Central memory CD8-positive, alpha-beta T cell (primary cell): ENCODE measurements at regions not wholly inside any gene's neighbourhood (a gene's known extent, or its start where the extent isn't known, plus 50 kb on each side); places are given as distances from the start of the nearest gene placed in this dataset.

Source experiments
- ATAC-seq: fragments of 150-1000 bp; cut with Tn5 transposase; replicated peaks from 2 replicates; pipeline ENCODE4 v1.10.0; 2022; ENCODE audit warnings: mild to moderate bottlenecking, moderate FRiP score, moderate number of reproducible peaks; ENCODE audit not compliant: poor library complexity, severe bottlenecking; ENCODE audit errors: extremely low read depth
- DNase-seq, 2 donors: peaks; one replicate each; pipeline ENCODE4 v3.0.0; 2021; ENCODE audit warnings: low spot score in 2 of 2
- H3K27ac Mint-ChIP-seq: one replicate; pipeline ENCODE4 v1.8.0; 2022; ENCODE audit warnings: low read depth, mild to moderate bottlenecking, moderate library complexity, mixed read lengths
- H3K27me3 Mint-ChIP-seq: one replicate; pipeline ENCODE4 v1.8.0; 2022; ENCODE audit warnings: mixed read lengths
- H3K36me3 Mint-ChIP-seq: one replicate; pipeline ENCODE4 v1.8.0; 2022; ENCODE audit warnings: mild to moderate bottlenecking, moderate library complexity, mixed read lengths; ENCODE audit not compliant: insufficient read depth
- H3K4me1 Mint-ChIP-seq: one replicate; pipeline ENCODE4 v1.8.0; 2022; ENCODE audit warnings: mixed read lengths
- H3K4me3 Mint-ChIP-seq: one replicate; pipeline ENCODE4 v1.8.0; 2022; ENCODE audit warnings: mild to moderate bottlenecking, moderate library complexity, mixed read lengths
- H3K9me3 Mint-ChIP-seq: one replicate; pipeline ENCODE4 v1.8.0; 2022; ENCODE audit warnings: mixed read lengths

DNA sequence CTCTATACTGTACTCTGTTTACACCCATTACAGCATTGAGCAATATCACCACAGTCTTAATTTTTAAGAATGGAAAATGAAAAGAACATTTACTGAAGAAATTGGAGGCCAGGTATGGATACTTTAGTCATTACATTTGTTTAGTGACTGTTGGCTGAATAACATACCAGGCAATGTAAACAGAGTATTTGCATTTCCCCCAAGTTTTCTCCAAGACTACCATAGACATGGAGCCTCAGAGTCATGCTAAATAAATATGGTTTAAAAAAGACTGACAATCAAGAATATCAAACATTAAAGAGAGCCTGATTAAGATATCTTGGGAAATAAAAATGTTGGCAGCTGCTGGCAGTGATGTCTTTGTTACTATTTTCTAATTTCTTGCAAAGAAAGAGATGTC is 136.9 kb upstream of the ADAMTS5 start:
- ATAC-seq (no peak), DNase-seq (no peak)
- Mint-ChIP-seq H3K36me3 (no peaks in the 10 kb centered on the region), H3K4me1 (no peaks in the 10 kb centered on the region), H3K27ac (no peak overlapping the region), H3K9me3 (peaks cover 14% of the 10 kb centered on the region), H3K4me3 (no peak overlapping the region), H3K27me3 (no peaks in the 10 kb centered on the region)

DNA sequence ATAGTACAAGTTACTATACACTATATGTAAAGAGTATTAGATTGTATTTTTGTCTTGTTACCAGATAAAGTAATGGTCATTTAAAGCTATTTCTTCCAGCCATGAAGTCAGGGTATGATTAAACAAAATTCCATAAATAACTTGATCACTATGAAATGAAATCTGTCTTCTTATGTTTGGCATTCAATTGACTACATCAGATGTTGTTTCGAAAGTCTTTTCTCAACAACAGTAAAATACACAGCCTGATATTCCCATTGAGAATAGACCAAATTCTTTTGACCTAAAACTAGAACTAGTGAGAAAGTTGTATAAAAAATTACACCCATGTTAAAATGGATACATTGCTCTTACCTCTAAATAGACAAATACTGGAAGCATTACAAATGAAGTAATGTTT is 134.6 kb upstream of the ADAMTS5 start:
- Mint-ChIP-seq H3K27ac (no peak overlapping the region), H3K4me3 (no peak overlapping the region), H3K27me3 (no peaks in the 10 kb centered on the region), H3K4me1 (no peaks in the 10 kb centered on the region), H3K36me3 (no peaks in the 10 kb centered on the region), H3K9me3 (peaks cover 18% of the 10 kb centered on the region)
- DNase-seq (no peak), ATAC-seq (no peak)

DNA sequence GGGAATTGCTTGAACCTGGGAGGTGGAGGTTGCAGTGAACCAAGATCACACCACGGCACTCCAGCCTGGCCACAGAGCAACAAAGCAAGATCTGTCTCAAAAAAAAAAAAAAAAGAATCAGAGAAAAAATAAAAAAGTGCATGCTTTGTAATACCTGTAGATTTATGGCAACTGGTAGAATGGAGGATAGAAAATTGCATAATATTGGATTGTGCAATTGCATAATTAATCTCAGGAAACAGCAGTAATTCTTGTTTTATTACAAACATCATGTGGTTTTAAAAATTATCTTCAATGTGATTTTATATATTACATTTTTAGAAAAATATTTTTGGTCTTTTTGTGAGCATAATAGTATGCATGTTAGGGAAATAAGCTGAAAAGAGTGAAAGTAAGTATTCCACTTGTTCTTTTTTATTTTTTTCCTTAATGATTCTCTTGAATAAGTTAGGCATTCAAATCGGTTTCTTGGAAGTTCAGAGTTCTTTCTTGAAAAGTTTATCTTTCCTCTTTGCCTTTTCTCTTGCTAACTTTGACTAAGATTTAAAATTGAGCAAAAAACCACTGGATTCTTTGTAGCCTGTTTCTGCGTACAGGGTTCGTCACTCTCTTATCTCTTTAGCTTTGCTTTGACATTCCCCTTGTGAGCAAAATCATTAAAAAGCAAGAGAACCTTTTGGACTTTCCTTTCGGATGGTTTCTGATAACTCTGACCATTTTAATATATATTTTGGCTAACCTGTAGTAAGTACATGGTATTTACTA is 127.5 kb upstream of the ADAMTS5 start:
- ATAC-seq, result no peak
- no peaks in the 10 kb centered on the region for H3K4me1 Mint-ChIP-seq
- DNase-seq, result no peak

DNA sequence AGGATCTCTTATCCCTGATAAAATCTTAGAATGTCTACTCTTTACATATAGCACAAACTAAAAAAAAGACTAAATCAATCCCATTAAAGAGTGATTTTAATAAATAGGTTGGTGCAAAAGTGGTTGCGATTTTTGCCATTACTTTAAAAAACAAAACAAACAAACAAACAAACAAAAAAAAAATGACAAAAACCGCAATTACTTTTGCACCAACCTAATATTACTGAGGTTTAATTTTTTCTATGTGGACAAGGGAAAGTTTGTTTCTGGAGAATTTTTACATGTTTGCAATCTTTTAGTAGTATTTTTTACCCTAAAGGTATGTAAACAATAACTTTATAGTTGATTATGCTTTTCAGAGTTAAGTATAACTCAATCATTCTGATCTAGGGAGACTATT is 119.7 kb upstream of the ADAMTS5 start:
- Mint-ChIP-seq H3K36me3 (no peaks in the 10 kb centered on the region), H3K27me3 (no peaks in the 10 kb centered on the region), H3K27ac (no peak overlapping the region), H3K4me3 (no peak overlapping the region), H3K4me1 (no peaks in the 10 kb centered on the region), H3K9me3 (peaks cover 5% of the 10 kb centered on the region)
- DNase-seq, result no peak
- ATAC-seq, result no peak

More for the DNA sequence above, 127.5 kb upstream of the ADAMTS5 start:
- no peaks in the 10 kb centered on the region for H3K36me3 Mint-ChIP-seq
- no peak overlapping the region for H3K4me3 Mint-ChIP-seq
- peaks cover 6% of the 10 kb centered on the region for H3K9me3 Mint-ChIP-seq
- H3K27ac Mint-ChIP-seq, result no peak overlapping the region
- H3K27me3 Mint-ChIP-seq, result no peaks in the 10 kb centered on the region

DNA sequence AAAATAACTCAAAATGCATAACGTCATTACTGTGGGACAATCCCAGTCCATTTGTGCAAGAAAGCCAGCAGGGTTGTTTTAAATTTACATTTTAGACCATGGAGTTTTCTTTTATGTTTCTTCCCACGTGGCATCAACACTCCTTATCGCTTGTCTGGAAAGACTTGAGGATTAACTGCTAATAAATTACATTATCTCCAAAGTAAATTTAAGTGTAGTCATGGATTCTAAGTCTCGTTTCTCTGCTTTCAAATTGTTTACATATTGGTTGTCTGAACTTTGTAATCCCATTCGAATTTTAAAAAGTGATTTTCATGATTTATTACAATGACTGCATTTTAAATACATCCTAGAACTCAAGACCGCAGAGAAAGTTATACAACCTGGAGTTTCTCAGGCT is 119.3 kb upstream of the ADAMTS5 start:
- Mint-ChIP-seq H3K27me3 (no peaks in the 10 kb centered on the region), H3K4me3 (no peak overlapping the region), H3K4me1 (no peaks in the 10 kb centered on the region), H3K27ac (no peak overlapping the region), H3K36me3 (no peaks in the 10 kb centered on the region), H3K9me3 (peaks cover 5% of the 10 kb centered on the region)
- ATAC-seq (no peak), DNase-seq (no peak)

DNA sequence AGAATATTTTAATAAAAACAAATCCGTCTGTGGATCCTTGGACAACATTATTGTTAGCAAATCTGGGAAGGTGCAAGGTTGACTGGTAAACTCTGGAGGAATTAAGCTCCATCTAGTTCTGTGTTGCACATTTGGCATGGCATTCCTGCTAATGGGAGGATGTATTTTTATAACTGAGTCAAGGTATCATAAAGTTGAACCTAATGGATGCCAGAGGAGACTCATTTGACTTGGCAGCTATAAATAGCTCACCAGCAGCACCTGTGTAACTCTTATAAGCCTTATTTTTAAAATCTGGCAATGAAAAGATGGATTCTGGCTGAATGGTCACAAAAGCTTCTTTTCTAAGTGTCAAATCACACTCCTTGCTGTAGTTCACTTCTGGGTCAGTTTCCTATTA is 118.5 kb upstream of the ADAMTS5 start:
- no peaks in the 10 kb centered on the region for H3K27me3 Mint-ChIP-seq
- DNase-seq (no peak), ATAC-seq (no peak)
- peaks cover 11% of the 10 kb centered on the region for H3K9me3 Mint-ChIP-seq
- no peaks in the 10 kb centered on the region for H3K36me3 Mint-ChIP-seq
- no peak overlapping the region for H3K4me3 Mint-ChIP-seq
- no peak overlapping the region for H3K27ac Mint-ChIP-seq
- H3K4me1 Mint-ChIP-seq, result no peaks in the 10 kb centered on the region

DNA sequence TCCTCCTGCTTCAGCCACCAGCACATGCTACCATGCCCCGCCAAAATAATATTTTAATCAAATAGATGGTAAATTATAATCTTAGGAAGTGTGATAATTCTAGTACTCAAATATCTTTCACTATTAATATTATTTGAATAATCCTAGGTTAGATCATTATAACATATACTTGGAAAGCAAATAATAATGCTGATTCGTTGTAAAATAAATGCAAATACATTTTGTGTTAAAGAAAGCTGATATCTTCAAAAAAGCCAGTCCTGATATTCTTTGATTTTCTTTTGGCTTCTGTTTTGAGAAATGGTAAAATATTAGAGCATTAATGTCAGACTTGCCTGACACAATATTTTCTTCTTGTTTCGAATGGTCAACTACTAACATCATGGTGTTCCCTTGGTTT is 116.3 kb upstream of the ADAMTS5 start:
- Mint-ChIP-seq H3K4me3 (no peak overlapping the region), H3K4me1 (no peaks in the 10 kb centered on the region), H3K27ac (no peak overlapping the region), H3K9me3 (peaks cover 12% of the 10 kb centered on the region), H3K27me3 (no peaks in the 10 kb centered on the region), H3K36me3 (no peaks in the 10 kb centered on the region)
- DNase-seq (no peak), ATAC-seq (no peak)

DNA sequence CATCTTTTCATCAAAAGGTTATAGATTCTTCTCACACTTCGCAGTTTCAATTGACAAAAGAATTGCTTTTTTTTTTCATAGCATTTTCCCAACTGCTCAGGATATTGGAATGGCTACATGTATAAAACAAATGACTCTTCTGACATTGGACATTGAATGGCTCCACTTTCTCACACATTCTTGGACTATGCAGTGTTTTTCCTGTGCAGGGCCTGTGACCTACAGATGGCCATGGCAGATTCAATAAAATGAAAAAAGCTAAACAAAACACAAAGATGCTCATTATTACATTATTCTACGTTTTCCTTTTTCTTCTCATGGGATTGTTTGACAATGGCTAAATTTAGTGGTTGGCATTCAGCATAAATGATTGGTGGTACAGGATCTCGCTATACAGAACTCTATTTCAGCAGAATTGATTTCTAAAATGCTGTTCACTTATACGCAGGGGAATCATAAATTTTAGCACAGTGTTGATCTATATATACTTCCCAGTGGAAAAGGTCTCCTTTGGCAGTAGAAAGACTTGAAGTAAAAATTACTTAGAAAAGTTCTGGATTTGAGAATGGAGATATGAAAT is 115.6 kb upstream of the ADAMTS5 start:
- no peak overlapping the region for H3K4me3 Mint-ChIP-seq
- no peak overlapping the region for H3K27ac Mint-ChIP-seq
- H3K9me3 Mint-ChIP-seq, result peaks cover 12% of the 10 kb centered on the region
- ATAC-seq (no peak), DNase-seq (no peak)
- no peaks in the 10 kb centered on the region for H3K36me3 Mint-ChIP-seq
- H3K4me1 Mint-ChIP-seq, result no peaks in the 10 kb centered on the region
- no peaks in the 10 kb centered on the region for H3K27me3 Mint-ChIP-seq

DNA sequence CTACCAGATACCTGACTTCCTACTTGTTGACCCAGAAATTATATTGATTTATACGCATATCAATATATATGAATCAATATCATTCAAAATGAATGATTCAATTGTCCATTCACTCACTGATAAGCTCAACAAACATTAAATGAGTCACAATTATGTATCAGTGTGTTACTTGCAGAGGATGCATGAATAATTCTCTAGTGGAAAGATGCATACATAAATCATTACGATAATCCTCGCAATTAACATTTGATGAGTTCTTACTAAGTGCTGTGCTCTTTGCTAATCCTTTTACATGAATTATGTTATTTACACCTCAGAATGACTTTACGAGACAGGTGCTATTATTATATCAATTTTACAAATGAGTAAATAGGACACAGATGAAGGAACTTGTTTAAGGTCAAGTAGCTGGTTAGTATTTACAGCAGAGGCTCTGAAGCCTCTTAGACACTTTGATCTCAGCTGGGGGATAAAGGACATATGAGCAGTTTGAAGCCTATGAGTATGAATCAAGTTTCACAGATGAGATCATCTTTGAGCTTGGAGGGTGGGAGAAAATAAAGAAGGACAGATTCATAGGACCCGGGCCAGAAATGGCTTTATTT is 112.8 kb upstream of the ADAMTS5 start:
- Mint-ChIP-seq H3K27ac (no peak overlapping the region), H3K4me1 (no peaks in the 10 kb centered on the region), H3K27me3 (no peaks in the 10 kb centered on the region), H3K36me3 (no peaks in the 10 kb centered on the region), H3K4me3 (no peak overlapping the region), H3K9me3 (peaks cover 7% of the 10 kb centered on the region)
- ATAC-seq (no peak), DNase-seq (no peak)

DNA sequence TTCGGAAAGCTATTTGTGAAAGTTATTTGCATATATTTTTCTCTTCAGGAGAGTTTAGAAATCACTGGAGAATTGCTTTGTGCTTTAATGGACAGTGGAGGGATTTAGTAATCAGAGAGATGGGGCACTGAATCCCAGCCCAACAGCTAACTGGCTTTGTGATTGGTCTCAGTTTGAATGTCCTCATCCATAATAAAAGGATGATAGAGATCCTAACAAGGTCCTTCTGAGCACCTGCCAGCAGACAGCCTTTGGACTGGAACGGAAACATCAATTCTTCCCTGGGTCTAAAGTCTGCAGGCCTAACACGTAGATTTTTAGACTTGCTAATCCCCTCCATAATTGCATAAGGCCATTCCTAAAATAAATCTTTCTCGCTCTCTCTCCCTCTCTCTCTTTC is 112.0 kb upstream of the ADAMTS5 start:
- no peak for DNase-seq
- Mint-ChIP-seq H3K27me3 (no peaks in the 10 kb centered on the region), H3K36me3 (no peaks in the 10 kb centered on the region), H3K4me3 (no peak overlapping the region), H3K9me3 (peaks cover 7% of the 10 kb centered on the region), H3K4me1 (no peaks in the 10 kb centered on the region), H3K27ac (no peak overlapping the region)
- no peak for ATAC-seq

DNA sequence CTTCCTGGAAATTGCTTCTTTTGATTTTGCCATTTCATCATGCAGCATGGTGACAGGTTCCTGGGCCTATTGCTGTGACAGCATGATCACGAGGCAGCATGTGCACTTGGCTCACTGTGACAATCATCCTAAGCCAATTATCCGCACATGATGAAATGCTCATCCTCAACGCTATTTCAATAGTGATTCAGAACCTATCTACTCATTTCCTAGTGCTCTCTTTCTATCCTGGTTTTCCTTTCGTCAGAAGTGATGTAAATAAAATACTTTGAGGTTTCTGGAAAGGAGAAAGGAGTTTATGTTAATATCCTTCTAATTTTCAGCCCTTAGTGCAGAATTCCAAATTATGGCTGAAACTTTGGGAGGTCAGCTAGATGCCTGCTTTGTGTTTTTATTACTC is 110.6 kb upstream of the ADAMTS5 start:
- no peak overlapping the region for H3K27ac Mint-ChIP-seq
- peaks cover 7% of the 10 kb centered on the region for H3K9me3 Mint-ChIP-seq
- ATAC-seq (no peak), DNase-seq (no peak)
- H3K4me3 Mint-ChIP-seq, result no peak overlapping the region
- H3K27me3 Mint-ChIP-seq, result no peaks in the 10 kb centered on the region
- H3K4me1 Mint-ChIP-seq, result no peaks in the 10 kb centered on the region
- no peaks in the 10 kb centered on the region for H3K36me3 Mint-ChIP-seq

DNA sequence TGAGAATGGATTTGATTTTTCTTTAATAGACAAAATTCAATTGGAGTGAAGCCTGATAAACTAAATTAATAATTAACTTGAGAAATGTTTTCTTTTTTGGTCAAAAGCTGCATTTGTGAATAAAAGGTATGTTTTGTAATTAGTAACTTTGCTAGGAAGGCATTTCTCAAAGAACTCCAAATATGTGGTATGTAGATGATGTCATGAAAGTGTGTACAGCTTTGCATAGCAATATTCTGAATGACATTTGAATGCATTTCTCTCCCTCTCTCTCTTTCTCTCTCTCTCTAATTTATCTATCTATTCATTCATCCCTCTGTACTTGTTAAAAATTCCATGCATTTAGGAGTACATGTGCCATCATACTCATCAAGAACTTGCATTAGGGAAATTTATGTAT is 109.1 kb upstream of the ADAMTS5 start:
- no peak overlapping the region for H3K27ac Mint-ChIP-seq
- no peak overlapping the region for H3K4me3 Mint-ChIP-seq
- no peaks in the 10 kb centered on the region for H3K4me1 Mint-ChIP-seq
- DNase-seq (no peak), ATAC-seq (no peak)
- no peaks in the 10 kb centered on the region for H3K27me3 Mint-ChIP-seq
- H3K9me3 Mint-ChIP-seq, result peaks cover 13% of the 10 kb centered on the region
- H3K36me3 Mint-ChIP-seq, result no peaks in the 10 kb centered on the region
